Upper lobe of left lung (tissue), 4 donors: ENCODE measurements at regions not wholly inside any gene's neighbourhood (a gene's known extent, or its start where the extent isn't known, plus 50 kb on each side); places are given as distances from the start of the nearest gene placed in this dataset.

ENCODE experiments used
- CTCF ChIP-seq, 6 experiments: fragments of 450-650 bp in 4 of 6; fragments of 200-600 bp in 2 of 6; sonication (generic) in 2 of 6; IDR thresholded peaks; one replicate each; pipeline ENCODE4 v1.5.1; 2016 to 2019; ENCODE audit warnings: antibody characterized with exemption in 6 of 6
- POLR2A ChIP-seq, 4 donors: fragments of 450-650 bp; IDR thresholded peaks; one replicate each; pipeline ENCODE4 v1.5.1; 2016 to 2017; ENCODE audit warnings: antibody characterized with exemption in 4 of 4, mild to moderate bottlenecking in 2 of 4
- POLR2AphosphoS5 ChIP-seq, 2 donors: sonication (generic); formaldehyde crosslinking; IDR thresholded peaks; one replicate each; pipeline ENCODE4 v1.5.1; 2017; ENCODE audit warnings: antibody characterized with exemption in 2 of 2

GRCh38 chr5:143691287-143691944 lies 120.5 kb upstream of the HMHB1 start:
- no peak for TF ChIP-seq CTCF (IDR thresholded peaks at IDR 0.05)
- TF ChIP-seq POLR2AphosphoS5 (IDR thresholded peaks at IDR 0.05) = no peak
- TF ChIP-seq POLR2A (IDR thresholded peaks at IDR 0.05) = no peak
